LNCAP (cell line): ENCODE measurements at regions not wholly inside any gene's neighbourhood (a gene's known extent, or its start where the extent isn't known, plus 50 kb on each side); places are given as distances from the start of the nearest gene placed in this dataset.

Source experiments
- TF ChIP-seq, protein P1 (sequence below): fragments of 450-650 bp; IDR thresholded peaks from 2 replicates; pipeline ENCODE4 v1.5.1; 2017; ENCODE audit warnings: mild to moderate bottlenecking

DNA sequence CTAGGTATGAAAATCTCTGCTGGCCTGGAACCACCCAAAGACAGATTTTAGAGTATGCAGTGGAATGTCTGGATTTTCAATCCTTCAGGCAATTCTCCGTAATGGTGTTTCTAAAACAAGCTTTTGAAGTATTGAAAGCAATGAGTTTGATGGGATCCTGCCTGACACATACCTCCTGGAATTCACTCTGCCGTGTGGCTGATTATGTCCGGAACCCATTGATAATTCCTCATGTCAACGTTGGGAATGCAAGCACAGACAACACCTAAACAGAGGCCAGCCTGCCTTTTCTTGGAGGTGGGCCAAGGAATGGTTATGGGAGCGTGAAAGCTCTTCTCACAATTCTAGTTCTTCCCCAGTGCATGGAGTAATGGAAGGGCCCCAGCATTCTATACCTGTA lies 168.9 kb upstream of the HMCN1 start:
- TF ChIP-seq, protein P1, sequence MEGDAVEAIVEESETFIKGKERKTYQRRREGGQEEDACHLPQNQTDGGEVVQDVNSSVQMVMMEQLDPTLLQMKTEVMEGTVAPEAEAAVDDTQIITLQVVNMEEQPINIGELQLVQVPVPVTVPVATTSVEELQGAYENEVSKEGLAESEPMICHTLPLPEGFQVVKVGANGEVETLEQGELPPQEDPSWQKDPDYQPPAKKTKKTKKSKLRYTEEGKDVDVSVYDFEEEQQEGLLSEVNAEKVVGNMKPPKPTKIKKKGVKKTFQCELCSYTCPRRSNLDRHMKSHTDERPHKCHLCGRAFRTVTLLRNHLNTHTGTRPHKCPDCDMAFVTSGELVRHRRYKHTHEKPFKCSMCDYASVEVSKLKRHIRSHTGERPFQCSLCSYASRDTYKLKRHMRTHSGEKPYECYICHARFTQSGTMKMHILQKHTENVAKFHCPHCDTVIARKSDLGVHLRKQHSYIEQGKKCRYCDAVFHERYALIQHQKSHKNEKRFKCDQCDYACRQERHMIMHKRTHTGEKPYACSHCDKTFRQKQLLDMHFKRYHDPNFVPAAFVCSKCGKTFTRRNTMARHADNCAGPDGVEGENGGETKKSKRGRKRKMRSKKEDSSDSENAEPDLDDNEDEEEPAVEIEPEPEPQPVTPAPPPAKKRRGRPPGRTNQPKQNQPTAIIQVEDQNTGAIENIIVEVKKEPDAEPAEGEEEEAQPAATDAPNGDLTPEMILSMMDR: no peak

DNA sequence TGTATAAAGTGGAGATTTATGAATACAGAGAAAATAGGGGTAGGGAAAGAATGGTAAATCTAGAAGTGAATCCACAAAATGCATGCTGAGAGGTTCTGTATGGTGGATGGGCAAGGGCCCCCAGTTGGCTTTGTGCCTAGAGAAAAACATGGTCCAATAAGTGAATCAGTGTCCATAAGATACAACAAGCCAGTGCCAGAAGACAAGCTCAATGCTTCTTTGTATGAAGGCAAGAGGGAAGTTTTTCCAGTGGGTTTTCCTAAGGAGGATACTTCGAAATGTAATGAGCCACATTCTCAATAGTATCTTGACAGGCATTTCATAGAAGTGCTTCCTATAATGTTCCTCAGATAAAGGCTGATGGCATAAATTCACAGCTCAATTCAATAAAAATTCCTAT lies 169.4 kb upstream of the HMCN1 start:
- TF ChIP-seq, protein P1: no peak

DNA sequence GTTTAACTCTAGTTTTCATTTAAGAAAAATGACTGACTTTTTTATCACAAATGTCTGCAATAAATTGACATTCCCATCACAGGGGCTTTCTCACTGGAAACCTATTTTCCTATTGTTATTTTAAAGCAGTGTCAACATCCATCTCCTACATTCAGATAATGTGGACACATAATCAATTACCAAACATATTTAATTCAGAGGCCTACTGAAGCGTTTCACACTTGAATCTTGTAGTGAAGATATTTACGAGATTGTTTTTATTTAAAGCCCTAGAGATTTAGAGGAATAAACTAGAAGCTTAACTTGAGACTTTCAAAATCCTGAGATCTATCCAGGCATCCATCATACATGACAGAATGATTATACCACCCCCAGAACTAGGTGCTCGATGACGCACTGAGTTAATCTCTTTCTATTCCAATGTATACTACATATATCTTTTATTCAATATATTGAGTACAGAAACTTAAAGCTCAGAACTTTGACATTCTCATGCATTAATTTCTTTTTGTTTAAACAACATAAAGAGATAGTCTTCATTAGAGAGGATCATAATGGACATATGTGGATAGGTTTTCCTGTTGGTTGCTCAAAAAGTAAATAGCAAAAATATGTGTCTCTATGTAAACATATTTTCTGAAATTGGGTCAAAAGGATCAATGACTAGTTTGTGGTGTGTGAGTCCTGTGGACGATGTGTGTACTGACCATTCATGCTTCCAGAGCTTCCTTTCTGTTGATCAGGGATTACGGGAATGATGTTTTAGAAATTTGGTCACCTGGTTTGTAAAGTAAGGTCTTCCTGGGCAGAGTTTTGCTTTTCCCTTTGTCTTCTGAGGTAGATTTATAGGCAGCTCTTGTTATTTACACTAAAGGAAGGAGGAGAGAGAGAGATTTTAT lies 171.5 kb upstream of the HMCN1 start:
- TF ChIP-seq, protein P1: no peak

DNA sequence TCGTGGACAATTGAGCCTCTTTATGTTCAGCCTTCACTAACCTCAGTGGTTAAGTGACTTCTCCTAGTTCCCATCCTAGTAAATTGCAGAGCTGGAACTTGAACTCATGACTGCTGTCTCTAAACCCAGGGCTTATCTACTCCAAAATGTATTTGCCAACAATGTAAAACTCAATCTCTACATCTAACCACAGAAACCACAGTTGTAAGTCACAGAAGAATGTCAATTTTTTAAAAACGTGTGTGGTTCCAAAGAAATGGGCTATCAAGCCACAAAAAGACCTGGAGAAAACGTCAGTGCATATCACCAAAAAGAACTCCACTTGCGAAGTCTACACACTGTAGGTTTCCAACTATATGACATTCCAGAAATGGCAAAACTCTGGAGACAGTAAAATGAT lies 172.6 kb upstream of the HMCN1 start:
- TF ChIP-seq, protein P1: no peak

DNA sequence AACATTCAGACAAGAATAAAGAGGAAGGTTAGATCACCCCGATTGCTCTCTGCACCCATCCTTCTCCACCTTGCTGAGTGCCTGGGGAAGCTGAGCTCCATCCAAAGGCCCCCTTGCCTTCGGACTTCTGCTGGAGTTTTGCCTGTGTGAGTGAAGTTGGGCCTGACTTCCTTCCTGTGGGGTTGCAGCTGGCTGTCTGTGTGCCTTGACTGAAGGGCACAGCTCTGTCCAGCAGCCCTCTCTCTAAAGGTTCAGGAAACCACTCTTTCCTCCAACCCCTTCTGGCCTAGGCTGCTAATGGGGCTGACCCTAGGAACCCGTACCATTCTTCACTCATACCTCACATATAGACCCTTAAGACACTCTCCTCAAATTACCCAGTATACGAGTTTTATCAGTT lies 173.4 kb upstream of the HMCN1 start:
- TF ChIP-seq, protein P1: no peak

DNA sequence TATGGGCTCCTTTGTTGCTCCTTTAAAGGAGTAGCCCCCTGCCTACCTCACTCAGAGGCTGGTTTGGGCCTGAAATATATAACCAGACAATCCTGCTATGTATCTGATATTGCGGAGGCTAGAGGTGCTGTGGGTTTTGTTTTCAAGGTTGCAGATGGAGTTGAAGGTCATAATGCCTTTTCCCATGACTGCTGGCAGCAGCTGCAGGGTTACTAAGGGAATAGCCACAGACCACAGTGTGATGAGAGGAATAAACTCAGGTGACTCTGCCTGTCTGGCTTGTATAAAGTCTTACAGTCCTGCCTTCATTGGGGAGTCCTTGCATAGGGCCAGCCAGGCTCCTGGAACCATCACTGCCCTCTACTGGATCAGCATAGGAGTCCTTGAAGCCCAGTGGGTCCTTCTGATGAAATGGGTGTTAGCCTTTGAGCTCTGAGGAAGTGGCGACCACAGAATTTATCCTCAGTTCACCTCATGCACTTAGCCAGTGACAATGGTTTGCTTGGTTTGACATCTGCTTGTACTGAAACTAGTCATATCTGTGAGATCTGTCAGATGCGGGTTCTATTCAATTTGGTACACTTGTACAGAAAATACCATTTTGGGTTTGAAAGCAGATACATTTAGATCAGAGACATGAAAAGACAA lies 174.4 kb upstream of the HMCN1 start:
- TF ChIP-seq, protein P1: peak; percentile 55

DNA sequence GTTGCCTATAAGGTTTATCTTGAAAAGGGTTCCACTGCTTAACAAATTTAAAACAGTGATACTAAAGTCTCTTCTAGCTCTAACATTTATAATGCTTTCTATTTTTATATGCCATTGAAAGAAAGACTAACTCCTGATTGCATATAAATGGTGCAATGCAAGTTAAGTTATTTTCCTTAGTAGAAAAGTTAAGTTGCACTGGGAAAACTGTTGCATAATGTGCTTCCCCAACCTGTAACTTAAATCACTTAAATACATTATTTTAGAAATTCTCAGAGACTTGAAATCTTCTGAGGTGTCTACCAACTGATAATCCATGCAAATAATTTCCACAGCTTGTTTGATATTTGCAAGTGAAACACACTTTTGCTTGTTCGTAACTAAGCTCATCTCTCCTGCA lies 175.0 kb upstream of the HMCN1 start:
- TF ChIP-seq, protein P1: no peak
